Spleen (tissue), 11 donors: ENCODE measurements at regions not wholly inside any gene's neighbourhood (a gene's known extent, or its start where the extent isn't known, plus 50 kb on each side); places are given as distances from the start of the nearest gene placed in this dataset.

Experiments used
- DNase-seq: peaks from one replicate; pipeline ENCODE4 v3.0.0-alpha.2; 2020
- H3K27ac ChIP-seq, 8 donors: fragments of 200-600 bp; sonication (generic) in 7 of 8; 1 replicate in 4 of 8; 2 replicates in 4 of 8; pipeline versions ENCODE4 v1.5.0 to v1.8.0; 2016 to 2021; ENCODE audit warnings: inconsistent platforms in 4 of 8, mild to moderate bottlenecking in 4 of 8, moderate library complexity in 1 of 8
- H3K27me3 ChIP-seq, 7 donors: fragments of 200-600 bp; sonication (generic) in 6 of 7; replicated peaks in 1 of 7; 1 replicate in 4 of 7; 2 replicates in 3 of 7; pipeline versions ENCODE4 v1.5.0 to v1.8.0; 2016 to 2021; ENCODE audit warnings: inconsistent platforms in 3 of 7, mild to moderate bottlenecking in 1 of 7
- H3K36me3 ChIP-seq, 6 donors: fragments of 200-600 bp; sonication (generic) in 5 of 6; 1 replicate in 4 of 6; 2 replicates in 2 of 6; pipeline versions ENCODE4 v1.5.0 to v1.8.0; 2016 to 2021; ENCODE audit warnings: inconsistent platforms in 2 of 6
- H3K4me1 ChIP-seq, 6 donors: fragments of 200-600 bp; sonication (generic) in 5 of 6; 1 replicate in 3 of 6; 2 replicates in 3 of 6; pipeline versions ENCODE4 v1.5.0 to v1.8.0; 2016 to 2021; ENCODE audit warnings: inconsistent platforms in 3 of 6
- H3K4me3 ChIP-seq, 8 donors: fragments of 200-600 bp; sonication (generic) in 7 of 8; 1 replicate in 4 of 8; 2 replicates in 4 of 8; pipeline versions ENCODE4 v1.5.0 to v1.8.0; 2016 to 2021; ENCODE audit warnings: inconsistent platforms in 4 of 8, mild to moderate bottlenecking in 4 of 8, moderate library complexity in 2 of 8
- H3K9me3 ChIP-seq, 8 donors: fragments of 200-600 bp; sonication (generic) in 7 of 8; 1 replicate in 4 of 8; 2 replicates in 4 of 8; pipeline versions ENCODE4 v1.5.0 to v1.8.0; 2016 to 2021; ENCODE audit warnings: inconsistent platforms in 4 of 8
- CTCF ChIP-seq, 11 experiments: fragments of 200-600 bp in 7 of 11; fragments of 450-650 bp in 4 of 11; sonication (generic) in 4 of 11; IDR thresholded peaks in 8 of 11; conservative IDR thresholded peaks in 3 of 11; 1 replicate in 7 of 11; 2 replicates in 4 of 11; pipeline versions ENCODE4 v1.4.0 to v1.8.0; 2016 to 2021; ENCODE audit warnings: antibody characterized with exemption in 11 of 11, inconsistent platforms in 4 of 11, mild to moderate bottlenecking in 1 of 11
- POLR2A ChIP-seq, 3 donors: fragments of 450-650 bp; IDR thresholded peaks; one replicate each; pipeline ENCODE4 v1.5.1; 2017; ENCODE audit warnings: antibody characterized with exemption in 3 of 3, mild to moderate bottlenecking in 1 of 3
- POLR2AphosphoS5 ChIP-seq, 3 donors: sonication (generic); formaldehyde crosslinking; IDR thresholded peaks; one replicate each; pipeline ENCODE4 v1.5.1; 2017; ENCODE audit warnings: antibody characterized with exemption in 3 of 3
- WGBS, 5 donors: extraction: QIAGEN DNeasy Blood & Tissue Kit in 3 of 5; methylation state at CpG; one replicate each; pipeline versions ENCODE4 v1.1.5 to v1.1.7; 2013 to 2018; 5-methylcytosine and 5-hydroxymethylcytosine counted together
- intact Hi-C: fragments of 100-400 bp; cut with DNase I; formaldehyde crosslinking; loops from one replicate; pipeline ENCODE4 v1.15.0; 2023; ENCODE audit warnings: low total_unique reads
- donor health status: healthy with polysubstance abuse.
- donor health status: DM: no; HTN: no; CAD: no; lungs with moderate emphysema.
- donor health status: DM: no; HTN: no; CAD: no.
- donor health status: Bipolar disorder and iron deficiency.
- donor health status: healthy.
- donor health status: DM: no; HTN: no; CAD: no.
- donor health status: DM: yes; HTN: yes; CAD: no.

GRCh38 chr13:105997581-105998550 lies 537.6 kb downstream of the EFNB2 start:
- Histone ChIP-seq H3K4me1 (no peaks in the 10 kb centered on the region), H3K9me3 (peaks cover 0 to 18% (median 0%) of the 10 kb centered on the region in 8 donors), H3K27ac (no peak overlapping the region), H3K36me3 (no peaks in the 10 kb centered on the region), H3K4me3 (no peak overlapping the region), H3K27me3 (no peaks in the 10 kb centered on the region)
- intact Hi-C loops = no loop called here
- TF ChIP-seq CTCF (IDR thresholded peaks at IDR 0.05 in 8 of 11, conservative IDR thresholded peaks at IDR 0.05 in 3 of 11) (no peak), POLR2AphosphoS5 (IDR thresholded peaks at IDR 0.05) (no peak), POLR2A (IDR thresholded peaks at IDR 0.05) (no peak)
- WGBS, 5 donors = 74 to 81% (median 79%) methylated on average over 29 of the region's 29 CpGs
- DNase-seq = no peak

- TF ChIP-seq CTCF (IDR thresholded peaks at IDR 0.05 in 8 of 11, conservative IDR thresholded peaks at IDR 0.05 in 3 of 11) (no peak), POLR2A (IDR thresholded peaks at IDR 0.05) (no peak), POLR2AphosphoS5 (IDR thresholded peaks at IDR 0.05) (no peak)
- peaks cover 0 to 12% (median 0%) of the 10 kb centered on the region in 8 donors for H3K9me3 ChIP-seq
- H3K27ac ChIP-seq = no peak overlapping the region
- no peaks in the 10 kb centered on the region for H3K36me3 ChIP-seq
- 74 to 86% (median 77%) methylated on average over 13 of the region's 13 CpGs for WGBS, 5 donors
- DNase-seq = no peak
- intact Hi-C loops = no loop called here
- H3K4me3 ChIP-seq = no peak overlapping the region
- H3K27me3 ChIP-seq = no peaks in the 10 kb centered on the region
- no peaks in the 10 kb centered on the region for H3K4me1 ChIP-seq
Observed at GRCh38 chr13:105996391-105997025, 539.0 kb downstream of the EFNB2 start.

GRCh38 chr13:105994340-105994739 lies 541.1 kb downstream of the EFNB2 start:
- TF ChIP-seq POLR2A (IDR thresholded peaks at IDR 0.05) (no peak), POLR2AphosphoS5 (IDR thresholded peaks at IDR 0.05) (no peak), CTCF (IDR thresholded peaks at IDR 0.05 in 8 of 11, conservative IDR thresholded peaks at IDR 0.05 in 3 of 11) (no peak)
- H3K27me3 ChIP-seq = no peaks in the 10 kb centered on the region
- H3K9me3 ChIP-seq = peaks cover 0 to 5% (median 0%) of the 10 kb centered on the region in 8 donors
- H3K36me3 ChIP-seq = no peaks in the 10 kb centered on the region
- no peak overlapping the region for H3K4me3 ChIP-seq
- 85 to 96% (median 88%) methylated on average over 5 of the region's 5 CpGs for WGBS, 5 donors
- DNase-seq = no peak
- H3K27ac ChIP-seq = no peak overlapping the region
- no peaks in the 10 kb centered on the region for H3K4me1 ChIP-seq
- intact Hi-C loops = no loop called here
